RWPE2 (cell line): ENCODE measurements at regions not wholly inside any gene's neighbourhood (a gene's known extent, or its start where the extent isn't known, plus 50 kb on each side); places are given as distances from the start of the nearest gene placed in this dataset.

ENCODE experiments used
- ATAC-seq: fragments of 200-7000 bp; cut with Tn5 transposase; 3 replicates; pipeline ENCODE4 v1.9.1; 2021; ENCODE audit warnings: low read depth
- DNase-seq: peaks from one replicate; pipeline ENCODE4 v3.0.0-alpha.2; 2020; ENCODE audit warnings: low spot score
- H3K27ac ChIP-seq: fragments of 450-650 bp; 2 replicates; pipeline ENCODE4 v1.5.1; 2017; ENCODE audit warnings: mild to moderate bottlenecking; ENCODE audit not compliant: poor library complexity, severe bottlenecking
- H3K27me3 ChIP-seq: fragments of 250-450 bp; sonication (Bioruptor Pico); 2 replicates; pipeline ENCODE4 v1.5.1; 2021; ENCODE audit warnings: mild to moderate bottlenecking, moderate library complexity; ENCODE audit not compliant: insufficient read depth, poor library complexity, severe bottlenecking
- H3K36me3 ChIP-seq: fragments of 250-450 bp; sonication (Bioruptor Pico); 2 replicates; pipeline ENCODE4 v1.5.1; 2020; ENCODE audit warnings: low read depth, mild to moderate bottlenecking, moderate library complexity
- H3K4me1 ChIP-seq: fragments of 250-450 bp; sonication (Bioruptor Pico); 2 replicates; pipeline ENCODE4 v1.5.1; 2021; ENCODE audit warnings: mild to moderate bottlenecking, moderate library complexity; ENCODE audit not compliant: insufficient read depth, poor library complexity, severe bottlenecking
- H3K4me3 ChIP-seq: fragments of 250-450 bp; sonication (Bioruptor Pico); 2 replicates; pipeline ENCODE4 v1.5.1; 2021; ENCODE audit warnings: mild to moderate bottlenecking, moderate library complexity; ENCODE audit not compliant: severe bottlenecking
- H3K9me3 ChIP-seq: fragments of 250-450 bp; sonication (Bioruptor Pico); 2 replicates; pipeline ENCODE4 v1.5.1; 2021; ENCODE audit warnings: mild to moderate bottlenecking, moderate library complexity; ENCODE audit not compliant: severe bottlenecking
- CTCF ChIP-seq: fragments of 450-650 bp; IDR thresholded peaks from one replicate; pipeline ENCODE4 v1.5.1; 2017; ENCODE audit warnings: mild to moderate bottlenecking, moderate library complexity; ENCODE audit not compliant: poor library complexity, severe bottlenecking

GRCh38 chr9:38281196-38281595 is 111.3 kb upstream of the ALDH1B1 start:
- DNase-seq (no peak), ATAC-seq (no peak)
- Histone ChIP-seq H3K4me1 (no peaks in the 10 kb centered on the region), H3K27me3 (no peaks in the 10 kb centered on the region), H3K9me3 (no peaks in the 10 kb centered on the region), H3K36me3 (no peaks in the 10 kb centered on the region), H3K4me3 (no peak overlapping the region), H3K27ac (no peak overlapping the region)
- TF ChIP-seq CTCF = no peak

GRCh38 chr9:38280251-38280800 is 112.2 kb upstream of the ALDH1B1 start:
- no peaks in the 10 kb centered on the region for H3K36me3 ChIP-seq
- H3K27ac ChIP-seq = no peak overlapping the region
- H3K4me1 ChIP-seq = no peaks in the 10 kb centered on the region
- no peaks in the 10 kb centered on the region for H3K9me3 ChIP-seq
- ATAC-seq (no peak), DNase-seq (no peak)
- H3K27me3 ChIP-seq = no peaks in the 10 kb centered on the region
- no peak overlapping the region for H3K4me3 ChIP-seq
- no peak for TF ChIP-seq CTCF

GRCh38 chr9:38278931-38279679 is 113.4 kb upstream of the ALDH1B1 start:
- Histone ChIP-seq H3K27me3 (no peaks in the 10 kb centered on the region), H3K9me3 (no peaks in the 10 kb centered on the region), H3K27ac (no peak overlapping the region), H3K4me1 (no peaks in the 10 kb centered on the region), H3K4me3 (no peak overlapping the region), H3K36me3 (no peaks in the 10 kb centered on the region)
- no peak for TF ChIP-seq CTCF
- DNase-seq (no peak), ATAC-seq (no peak)

GRCh38 chr9:38278457-38278856 is 114.0 kb upstream of the ALDH1B1 start:
- H3K36me3 ChIP-seq = no peaks in the 10 kb centered on the region

More at GRCh38 chr9:38278457-38278856, 114.0 kb upstream of the ALDH1B1 start:
- Histone ChIP-seq H3K4me3 (no peak overlapping the region), H3K9me3 (no peaks in the 10 kb centered on the region), H3K4me1 (no peaks in the 10 kb centered on the region), H3K27me3 (no peaks in the 10 kb centered on the region), H3K27ac (no peak overlapping the region)
- ATAC-seq = no peak
- no peak for TF ChIP-seq CTCF
- DNase-seq = no peak
